ENCODE measurements at regions not wholly inside any gene's neighbourhood (a gene's known extent, or its start where the extent isn't known, plus 50 kb on each side); places are given as distances from the start of the nearest gene placed in this dataset.

DNA sequence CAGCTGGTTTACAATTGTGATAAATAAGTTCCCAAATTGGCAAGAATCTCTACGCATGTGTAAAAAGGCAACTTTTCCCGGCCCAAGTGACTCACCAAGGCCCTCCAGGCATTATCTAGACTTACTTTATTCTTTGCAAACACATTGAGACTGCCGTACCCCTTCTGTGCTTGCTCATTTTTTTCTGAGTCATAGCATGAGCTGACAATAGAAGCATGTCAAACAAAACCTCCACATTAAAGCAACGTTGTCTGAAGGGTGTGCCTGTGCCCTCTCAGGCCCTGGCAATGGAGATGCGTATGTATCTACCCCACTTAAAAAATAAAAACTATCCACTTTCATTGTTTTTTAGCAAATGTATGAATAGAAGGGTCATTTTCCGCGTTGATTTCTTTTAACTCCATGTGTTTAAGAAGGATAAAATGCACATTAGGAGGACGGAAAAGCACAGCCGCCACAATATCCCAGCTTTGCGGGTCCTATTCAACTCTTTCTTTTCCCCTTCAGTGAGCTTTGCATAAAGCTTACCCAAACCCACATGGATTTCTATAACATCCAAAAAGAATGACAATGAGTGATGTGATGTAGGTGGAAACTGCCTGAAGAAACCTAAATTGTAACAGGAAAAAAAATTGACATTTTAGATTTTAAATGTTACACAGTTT lies 298.2 kb downstream of the CDCA7 start:
- Histone ChIP-seq H3K27ac (ENCODE audit: insufficient read depth, low read length, poor library complexity, severe bottlenecking) (no peak overlapping the region), H3K9me3 (ENCODE audit: control insufficient read depth, low read length) (no peaks in the 10 kb centered on the region), H3K27me3 (replicated peaks; ENCODE audit: control insufficient read depth, insufficient read depth, low read length, poor library complexity, severe bottlenecking) (no peaks in the 10 kb centered on the region), H3K4me1 (ENCODE audit: control insufficient read depth, insufficient read depth, low read length, poor library complexity, severe bottlenecking) (no peaks in the 10 kb centered on the region), H3K4me3 (ENCODE audit: insufficient read depth, low read depth, low read length, poor library complexity, severe bottlenecking) (no peak overlapping the region), H3K36me3 (ENCODE audit: control insufficient read depth, insufficient read depth, low read length) (no peaks in the 10 kb centered on the region)
- no peak for DNase-seq

DNA sequence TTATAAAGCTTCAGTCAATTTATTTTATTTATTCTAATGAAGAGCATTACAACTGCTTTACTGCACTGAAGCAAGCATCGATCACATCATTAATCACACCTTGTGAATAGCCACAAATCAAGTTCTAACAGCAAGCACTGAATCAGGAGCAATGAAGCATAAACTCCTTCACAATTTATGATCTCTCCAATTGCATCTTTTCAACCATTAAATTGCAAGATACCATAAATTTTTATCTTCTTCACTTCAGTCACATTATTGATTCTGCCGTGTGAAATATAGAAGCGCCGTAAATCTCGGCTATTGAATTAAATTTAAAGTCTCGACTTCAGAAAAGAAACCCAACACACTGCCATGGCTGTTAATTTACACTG lies 298.7 kb downstream of the CDCA7 start:
- Histone ChIP-seq H3K4me1 (ENCODE audit: control insufficient read depth, insufficient read depth, low read length, poor library complexity, severe bottlenecking) (no peaks in the 10 kb centered on the region), H3K27ac (ENCODE audit: insufficient read depth, low read length, poor library complexity, severe bottlenecking) (no peak overlapping the region), H3K4me3 (ENCODE audit: insufficient read depth, low read depth, low read length, poor library complexity, severe bottlenecking) (no peak overlapping the region), H3K9me3 (ENCODE audit: control insufficient read depth, low read length) (no peaks in the 10 kb centered on the region), H3K27me3 (replicated peaks; ENCODE audit: control insufficient read depth, insufficient read depth, low read length, poor library complexity, severe bottlenecking) (no peaks in the 10 kb centered on the region), H3K36me3 (ENCODE audit: control insufficient read depth, insufficient read depth, low read length) (no peaks in the 10 kb centered on the region)
- DNase-seq, result no peak

DNA sequence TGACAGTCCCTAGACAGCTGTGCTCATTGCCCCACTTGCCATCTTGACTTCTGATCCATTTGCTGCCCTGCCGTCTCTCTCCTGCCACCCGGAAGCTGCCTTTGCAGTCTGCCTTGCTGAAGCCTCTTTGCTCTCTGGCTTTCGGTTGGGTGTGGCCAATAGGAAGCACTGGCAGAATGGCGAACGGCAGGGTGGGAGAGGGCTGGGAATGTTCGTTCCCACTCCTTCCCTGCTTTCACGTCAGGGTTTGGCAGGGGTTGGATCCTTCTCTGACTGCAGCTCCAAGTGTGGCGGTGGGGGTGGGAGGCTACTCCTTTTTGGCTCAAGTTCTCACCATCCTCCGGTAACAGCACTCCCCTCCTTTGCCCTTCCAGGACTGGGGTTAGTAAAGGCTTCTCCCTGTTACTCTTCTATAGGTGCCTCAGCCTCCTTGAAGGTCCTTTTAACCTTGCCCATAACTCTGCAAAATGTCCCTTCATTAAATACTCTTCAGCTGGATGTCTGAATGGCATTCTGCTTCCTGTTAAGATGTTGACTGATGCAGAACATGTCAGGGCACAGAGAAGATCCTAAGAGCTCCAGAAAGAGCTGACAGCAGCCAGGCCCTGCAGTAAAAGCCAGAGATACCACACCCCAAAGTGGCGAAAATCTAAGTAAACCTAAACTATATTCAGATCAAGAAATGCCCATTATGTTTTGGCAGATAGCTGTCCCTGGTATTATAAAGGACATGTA lies 299.7 kb downstream of the CDCA7 start:
- no peak overlapping the region for H3K4me3 ChIP-seq (ENCODE audit: insufficient read depth, low read depth, low read length, poor library complexity, severe bottlenecking)
- H3K9me3 ChIP-seq (ENCODE audit: control insufficient read depth, low read length), result no peaks in the 10 kb centered on the region
- H3K27ac ChIP-seq (ENCODE audit: insufficient read depth, low read length, poor library complexity, severe bottlenecking), result no peak overlapping the region
- H3K4me1 ChIP-seq (ENCODE audit: control insufficient read depth, insufficient read depth, low read length, poor library complexity, severe bottlenecking), result no peaks in the 10 kb centered on the region
- no peak for DNase-seq
- H3K36me3 ChIP-seq (ENCODE audit: control insufficient read depth, insufficient read depth, low read length), result no peaks in the 10 kb centered on the region
- H3K27me3 ChIP-seq (replicated peaks; ENCODE audit: control insufficient read depth, insufficient read depth, low read length, poor library complexity, severe bottlenecking), result no peaks in the 10 kb centered on the region

DNA sequence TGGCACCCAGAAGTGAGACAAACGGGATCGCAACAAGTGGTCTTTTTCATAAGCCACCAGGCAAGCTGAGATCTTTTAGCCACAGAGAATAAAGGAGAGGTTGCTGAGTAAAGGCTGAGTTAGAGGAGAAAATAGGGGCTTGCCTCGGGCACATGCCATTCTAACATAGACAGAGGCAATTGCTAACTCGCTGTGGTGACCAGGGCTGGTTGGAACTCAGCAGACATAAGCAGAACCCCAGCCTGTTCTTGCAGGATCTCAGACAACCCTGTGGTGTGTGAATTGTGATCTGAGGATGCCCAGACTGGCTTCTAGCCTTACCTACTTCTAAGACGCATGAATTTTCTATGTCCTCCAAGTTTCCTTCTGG lies 300.2 kb downstream of the CDCA7 start:
- no peak overlapping the region for H3K27ac ChIP-seq (ENCODE audit: insufficient read depth, low read length, poor library complexity, severe bottlenecking)
- H3K36me3 ChIP-seq (ENCODE audit: control insufficient read depth, insufficient read depth, low read length), result no peaks in the 10 kb centered on the region
- H3K27me3 ChIP-seq (replicated peaks; ENCODE audit: control insufficient read depth, insufficient read depth, low read length, poor library complexity, severe bottlenecking), result no peaks in the 10 kb centered on the region
- H3K4me3 ChIP-seq (ENCODE audit: insufficient read depth, low read depth, low read length, poor library complexity, severe bottlenecking), result no peak overlapping the region
- no peaks in the 10 kb centered on the region for H3K9me3 ChIP-seq (ENCODE audit: control insufficient read depth, low read length)
- H3K4me1 ChIP-seq (ENCODE audit: control insufficient read depth, insufficient read depth, low read length, poor library complexity, severe bottlenecking), result no peaks in the 10 kb centered on the region
- DNase-seq, result no peak

DNA sequence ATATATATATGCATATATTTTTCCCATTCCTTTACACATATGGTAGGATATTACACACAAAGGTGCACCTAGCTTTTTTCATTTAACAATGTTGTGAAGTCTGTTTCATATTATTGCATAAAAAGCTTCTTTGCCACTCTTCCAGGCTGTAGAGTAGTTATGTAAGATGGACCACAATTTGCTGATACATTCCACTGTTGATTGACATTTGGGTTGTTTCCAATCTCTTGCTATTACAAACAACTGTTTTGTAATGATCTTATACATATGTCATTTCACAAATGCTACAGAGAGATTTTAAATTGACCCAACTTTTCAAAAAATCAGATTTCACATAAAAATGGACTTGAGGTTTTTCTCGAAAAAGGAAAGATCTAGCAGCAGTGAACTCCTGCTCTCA lies 301.4 kb downstream of the CDCA7 start:
- no peak for DNase-seq
- no peaks in the 10 kb centered on the region for H3K4me1 ChIP-seq (ENCODE audit: control insufficient read depth, insufficient read depth, low read length, poor library complexity, severe bottlenecking)

DNA sequence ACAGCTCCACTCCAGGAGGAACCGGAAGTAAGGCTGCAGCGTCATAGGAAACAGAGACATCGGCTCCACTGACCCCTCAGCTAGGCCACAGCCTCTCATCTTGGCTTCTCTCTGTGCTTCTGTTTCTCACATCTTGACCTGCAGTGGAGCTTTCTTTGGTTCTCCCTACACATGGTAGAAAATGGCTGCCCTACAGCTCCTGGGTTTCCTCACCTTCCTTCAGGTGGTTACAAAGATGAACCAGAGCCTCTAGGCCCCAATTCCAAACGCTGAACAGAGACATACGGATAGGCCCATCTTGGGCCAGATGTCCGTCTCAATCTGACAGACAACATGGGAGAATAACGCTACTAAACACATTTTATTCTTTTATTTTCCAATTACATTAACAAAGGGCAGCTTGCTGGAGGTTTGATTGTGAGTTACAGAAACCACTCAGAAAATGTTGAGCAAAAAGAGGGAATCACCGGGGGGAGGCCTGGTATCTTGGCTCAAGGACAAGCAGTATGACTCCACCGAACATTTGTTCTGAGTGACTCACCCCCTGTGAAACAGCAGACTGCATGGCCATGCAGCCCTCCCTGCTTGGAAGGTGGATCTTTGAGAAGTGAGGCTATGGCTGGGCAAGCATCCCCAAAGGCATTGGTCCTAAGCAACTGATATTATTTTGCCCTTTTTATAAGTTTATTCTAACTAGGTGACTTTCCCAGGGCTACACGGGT lies 303.5 kb downstream of the CDCA7 start:
- Histone ChIP-seq H3K27me3 (replicated peaks; ENCODE audit: control insufficient read depth, insufficient read depth, low read length, poor library complexity, severe bottlenecking) (no peaks in the 10 kb centered on the region), H3K4me1 (ENCODE audit: control insufficient read depth, insufficient read depth, low read length, poor library complexity, severe bottlenecking) (no peaks in the 10 kb centered on the region), H3K4me3 (ENCODE audit: insufficient read depth, low read depth, low read length, poor library complexity, severe bottlenecking) (no peak overlapping the region), H3K27ac (ENCODE audit: insufficient read depth, low read length, poor library complexity, severe bottlenecking) (no peak overlapping the region), H3K9me3 (ENCODE audit: control insufficient read depth, low read length) (no peaks in the 10 kb centered on the region), H3K36me3 (ENCODE audit: control insufficient read depth, insufficient read depth, low read length) (no peaks in the 10 kb centered on the region)
- no peak for DNase-seq

More for the DNA sequence above, 301.4 kb downstream of the CDCA7 start:
- Histone ChIP-seq H3K36me3 (ENCODE audit: control insufficient read depth, insufficient read depth, low read length) (no peaks in the 10 kb centered on the region), H3K4me3 (ENCODE audit: insufficient read depth, low read depth, low read length, poor library complexity, severe bottlenecking) (no peak overlapping the region), H3K9me3 (ENCODE audit: control insufficient read depth, low read length) (no peaks in the 10 kb centered on the region), H3K27ac (ENCODE audit: insufficient read depth, low read length, poor library complexity, severe bottlenecking) (no peak overlapping the region), H3K27me3 (replicated peaks; ENCODE audit: control insufficient read depth, insufficient read depth, low read length, poor library complexity, severe bottlenecking) (no peaks in the 10 kb centered on the region)

DNA sequence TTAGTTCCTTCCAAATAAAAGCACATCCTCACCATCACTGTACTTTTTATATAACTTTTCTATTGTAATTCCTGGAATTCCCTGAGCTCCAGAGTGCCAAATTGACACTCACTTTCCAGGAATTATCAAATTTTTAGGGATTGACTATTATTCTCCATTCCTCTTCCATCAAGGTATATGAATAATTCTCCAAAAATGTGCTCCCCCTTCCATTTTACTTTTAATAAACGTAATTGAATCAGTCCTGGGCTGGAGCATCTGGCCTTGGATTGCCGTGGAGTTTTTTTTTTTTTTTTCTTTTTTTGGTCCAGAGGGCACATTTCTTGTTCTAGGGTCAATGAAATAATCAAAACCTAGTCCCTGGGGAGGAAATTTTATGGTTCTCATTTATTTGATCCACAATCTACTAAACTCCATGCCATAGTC lies 304.3 kb downstream of the CDCA7 start:
- no peak for DNase-seq
- no peaks in the 10 kb centered on the region for H3K27me3 ChIP-seq (replicated peaks; ENCODE audit: control insufficient read depth, insufficient read depth, low read length, poor library complexity, severe bottlenecking)
- H3K9me3 ChIP-seq (ENCODE audit: control insufficient read depth, low read length), result no peaks in the 10 kb centered on the region
- no peak overlapping the region for H3K27ac ChIP-seq (ENCODE audit: insufficient read depth, low read length, poor library complexity, severe bottlenecking)
- no peak overlapping the region for H3K4me3 ChIP-seq (ENCODE audit: insufficient read depth, low read depth, low read length, poor library complexity, severe bottlenecking)
- no peaks in the 10 kb centered on the region for H3K36me3 ChIP-seq (ENCODE audit: control insufficient read depth, insufficient read depth, low read length)
- no peaks in the 10 kb centered on the region for H3K4me1 ChIP-seq (ENCODE audit: control insufficient read depth, insufficient read depth, low read length, poor library complexity, severe bottlenecking)

DNA sequence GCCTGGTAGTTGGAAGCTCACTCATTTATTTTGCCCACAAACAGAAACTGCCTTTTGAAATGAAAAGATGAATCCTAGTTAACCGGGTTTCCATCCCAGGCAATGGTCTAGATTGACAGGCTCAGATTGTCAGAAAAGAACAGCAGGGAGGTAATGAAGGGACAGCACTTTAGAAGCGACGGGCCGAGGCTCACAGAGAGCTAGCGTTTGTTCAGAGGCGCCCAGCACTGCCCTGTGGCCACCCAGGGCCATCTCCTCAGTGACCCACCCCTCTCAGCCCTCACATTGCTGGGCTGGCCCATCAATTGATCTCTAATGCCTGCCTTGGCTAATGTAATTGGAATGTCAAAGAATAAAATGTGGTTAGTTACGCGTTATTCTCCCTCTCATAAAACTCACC lies 304.8 kb downstream of the CDCA7 start:
- H3K4me3 ChIP-seq (ENCODE audit: insufficient read depth, low read depth, low read length, poor library complexity, severe bottlenecking), result no peak overlapping the region
- no peaks in the 10 kb centered on the region for H3K4me1 ChIP-seq (ENCODE audit: control insufficient read depth, insufficient read depth, low read length, poor library complexity, severe bottlenecking)
- H3K27ac ChIP-seq (ENCODE audit: insufficient read depth, low read length, poor library complexity, severe bottlenecking), result no peak overlapping the region
- DNase-seq, result no peak
- H3K9me3 ChIP-seq (ENCODE audit: control insufficient read depth, low read length), result no peaks in the 10 kb centered on the region
- H3K27me3 ChIP-seq (replicated peaks; ENCODE audit: control insufficient read depth, insufficient read depth, low read length, poor library complexity, severe bottlenecking), result no peaks in the 10 kb centered on the region
- no peaks in the 10 kb centered on the region for H3K36me3 ChIP-seq (ENCODE audit: control insufficient read depth, insufficient read depth, low read length)

DNA sequence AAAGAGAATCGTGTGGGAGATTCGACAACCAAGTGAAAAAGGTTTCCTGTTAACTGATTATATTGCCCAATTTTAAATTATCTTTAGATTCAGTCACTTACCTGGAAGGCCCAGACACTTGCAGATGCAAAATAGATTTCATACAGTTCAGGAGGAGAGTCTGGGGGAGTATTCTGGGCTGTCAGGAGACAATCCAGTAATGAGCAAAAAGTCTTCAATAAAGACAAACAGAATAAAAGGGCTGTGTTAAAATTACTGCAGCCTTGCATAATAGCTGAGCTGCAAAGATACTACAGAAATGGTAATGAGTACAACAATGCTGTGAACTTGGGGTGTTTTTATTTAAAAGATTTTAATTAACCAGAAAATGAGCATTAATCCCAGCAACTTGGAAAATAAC lies 303.6 kb downstream of the SP3 start:
- no peaks in the 10 kb centered on the region for H3K4me1 ChIP-seq (ENCODE audit: control insufficient read depth, insufficient read depth, low read length, poor library complexity, severe bottlenecking)
- H3K4me3 ChIP-seq (ENCODE audit: insufficient read depth, low read depth, low read length, poor library complexity, severe bottlenecking), result no peak overlapping the region
- DNase-seq, result no peak
- no peak overlapping the region for H3K27ac ChIP-seq (ENCODE audit: insufficient read depth, low read length, poor library complexity, severe bottlenecking)
- H3K27me3 ChIP-seq (replicated peaks; ENCODE audit: control insufficient read depth, insufficient read depth, low read length, poor library complexity, severe bottlenecking), result no peaks in the 10 kb centered on the region
- no peaks in the 10 kb centered on the region for H3K36me3 ChIP-seq (ENCODE audit: control insufficient read depth, insufficient read depth, low read length)
- H3K9me3 ChIP-seq (ENCODE audit: control insufficient read depth, low read length), result no peaks in the 10 kb centered on the region

DNA sequence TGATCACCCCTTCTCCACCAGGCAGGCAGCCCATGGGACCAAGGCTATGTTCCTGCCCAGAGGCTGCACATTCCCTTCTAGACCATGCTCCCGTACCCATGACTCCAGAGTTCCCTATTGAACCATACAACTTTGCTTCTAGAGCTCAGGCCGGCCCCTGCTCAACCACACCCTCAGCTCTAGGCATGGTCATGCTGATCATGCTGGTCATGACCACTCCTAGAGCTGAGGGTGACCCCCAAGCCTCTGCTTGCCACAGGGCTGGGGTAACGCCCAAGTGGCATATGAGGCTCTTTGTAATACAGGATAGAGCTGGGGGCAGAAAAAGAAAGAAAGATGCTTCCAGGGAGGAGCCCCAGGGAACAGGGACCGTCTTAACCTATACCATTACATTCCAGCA lies 301.8 kb downstream of the SP3 start:
- Histone ChIP-seq H3K27me3 (replicated peaks; ENCODE audit: control insufficient read depth, insufficient read depth, low read length, poor library complexity, severe bottlenecking) (peaks cover 3% of the 10 kb centered on the region), H3K4me1 (ENCODE audit: control insufficient read depth, insufficient read depth, low read length, poor library complexity, severe bottlenecking) (no peaks in the 10 kb centered on the region)
- DNase-seq, result no peak

More for the DNA sequence above, 301.8 kb downstream of the SP3 start:
- Histone ChIP-seq H3K4me3 (ENCODE audit: insufficient read depth, low read depth, low read length, poor library complexity, severe bottlenecking) (no peak overlapping the region), H3K36me3 (ENCODE audit: control insufficient read depth, insufficient read depth, low read length) (no peaks in the 10 kb centered on the region), H3K9me3 (ENCODE audit: control insufficient read depth, low read length) (no peaks in the 10 kb centered on the region), H3K27ac (ENCODE audit: insufficient read depth, low read length, poor library complexity, severe bottlenecking) (no peak overlapping the region)
